NB4 (cell line): ENCODE measurements at regions not wholly inside any gene's neighbourhood (a gene's known extent, or its start where the extent isn't known, plus 50 kb on each side); places are given as distances from the start of the nearest gene placed in this dataset.

Experiments
- CTCF ChIP-seq: IDR thresholded peaks from one replicate; pipeline ENCODE4 v1.5.1; 2012; ENCODE audit warnings: low read depth, low read length
- MYC ChIP-seq: IDR thresholded peaks from 2 replicates; pipeline ENCODE4 v1.6.1; 2011; ENCODE audit warnings: low read depth, low read length
- POLR2A ChIP-seq: IDR thresholded peaks from 2 replicates; pipeline ENCODE4 v1.6.1; 2011; ENCODE audit warnings: mild to moderate bottlenecking; ENCODE audit not compliant: insufficient read length; ENCODE audit errors: extremely low read depth
- TF ChIP-seq, protein P1 (sequence below): IDR thresholded peaks from 2 replicates; pipeline ENCODE4 v1.6.1; 2011; ENCODE audit warnings: low read depth, low read length

DNA sequence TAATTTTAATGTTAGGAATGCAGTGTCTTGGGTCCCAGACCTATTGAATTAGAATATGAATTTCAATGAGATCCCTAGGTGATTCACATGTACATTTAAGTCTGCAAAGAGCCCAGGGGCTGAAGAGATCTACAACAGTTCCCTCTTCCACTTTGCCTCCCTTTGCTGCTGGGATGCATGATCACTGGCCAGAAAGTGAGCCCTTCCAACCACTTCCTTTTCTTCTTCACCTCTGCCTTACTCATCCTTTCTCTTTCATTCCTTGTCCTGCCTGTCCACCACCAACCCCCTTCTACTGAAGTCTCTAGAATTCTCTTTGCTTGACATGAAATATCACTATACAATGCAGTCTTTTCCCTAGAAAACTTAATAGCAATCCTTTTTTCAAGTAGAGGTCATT lies 222.4 kb upstream of the LRIG1 start:
- TF ChIP-seq CTCF, result no peak
- TF ChIP-seq, protein P1, sequence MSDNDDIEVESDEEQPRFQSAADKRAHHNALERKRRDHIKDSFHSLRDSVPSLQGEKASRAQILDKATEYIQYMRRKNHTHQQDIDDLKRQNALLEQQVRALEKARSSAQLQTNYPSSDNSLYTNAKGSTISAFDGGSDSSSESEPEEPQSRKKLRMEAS, result no peak
- no peak for TF ChIP-seq POLR2A
- TF ChIP-seq MYC, result no peak
